ENCODE measurements at regions not wholly inside any gene's neighbourhood (a gene's known extent, or its start where the extent isn't known, plus 50 kb on each side); places are given as distances from the start of the nearest gene placed in this dataset.

GRCh38 chr1:79859212-79859948, 852.9 kb upstream of the ADGRL4 start:
- no peak for DNase-seq (ENCODE audit: low read depth, low spot score)
- no peak overlapping the region for H3K27ac ChIP-seq
- H3K9me3 ChIP-seq (ENCODE audit: low read depth, low read length): no peaks in the 10 kb centered on the region
- no peak overlapping the region for H3K9ac ChIP-seq (ENCODE audit: insufficient read length)
- no peak overlapping the region for H3K4me3 ChIP-seq
- TF ChIP-seq POLR2AphosphoS5 (IDR thresholded peaks at IDR 0.05; ENCODE audit: borderline replicate concordance, low read depth, low read length) (no peak), FOXP2 (optimal IDR thresholded peaks at IDR 0.05; ENCODE audit: control extremely low read depth, extremely low read length, insufficient read depth) (no peak), EZH2 (IDR thresholded peaks at IDR 0.05) (no peak)
- H3K36me3 ChIP-seq (ENCODE audit: insufficient read depth, low read length): no peaks in the 10 kb centered on the region

GRCh38 chr1:79852004-79852403, 845.5 kb upstream of the ADGRL4 start:
- Histone ChIP-seq H3K9me3 (ENCODE audit: low read depth, low read length) (no peaks in the 10 kb centered on the region), H3K9ac (ENCODE audit: insufficient read length) (no peak overlapping the region), H3K36me3 (ENCODE audit: insufficient read depth, low read length) (no peaks in the 10 kb centered on the region), H3K4me3 (no peak overlapping the region), H3K27ac (no peak overlapping the region)
- DNase-seq (ENCODE audit: low read depth, low spot score): no peak
- TF ChIP-seq FOXP2 (optimal IDR thresholded peaks at IDR 0.05; ENCODE audit: control extremely low read depth, extremely low read length, insufficient read depth): no peak
- TF ChIP-seq EZH2 (IDR thresholded peaks at IDR 0.05): no peak
- no peak for TF ChIP-seq POLR2AphosphoS5 (IDR thresholded peaks at IDR 0.05; ENCODE audit: borderline replicate concordance, low read depth, low read length)

GRCh38 chr1:79849388-79849787, 842.9 kb upstream of the ADGRL4 start:
- TF ChIP-seq FOXP2 (optimal IDR thresholded peaks at IDR 0.05; ENCODE audit: control extremely low read depth, extremely low read length, insufficient read depth) (no peak), EZH2 (IDR thresholded peaks at IDR 0.05) (no peak), POLR2AphosphoS5 (IDR thresholded peaks at IDR 0.05; ENCODE audit: borderline replicate concordance, low read depth, low read length) (no peak)
- H3K4me3 ChIP-seq: no peak overlapping the region
- no peak overlapping the region for H3K27ac ChIP-seq
- DNase-seq (ENCODE audit: low read depth, low spot score): no peak
- no peaks in the 10 kb centered on the region for H3K36me3 ChIP-seq (ENCODE audit: insufficient read depth, low read length)
- no peak overlapping the region for H3K9ac ChIP-seq (ENCODE audit: insufficient read length)
- H3K9me3 ChIP-seq (ENCODE audit: low read depth, low read length): no peaks in the 10 kb centered on the region

GRCh38 chr1:79848316-79848715, 841.8 kb upstream of the ADGRL4 start:
- no peak overlapping the region for H3K27ac ChIP-seq

GRCh38 chr1:79847700-79848099, 841.2 kb upstream of the ADGRL4 start:
- no peak overlapping the region for H3K9ac ChIP-seq (ENCODE audit: insufficient read length)
- no peak overlapping the region for H3K4me3 ChIP-seq
- no peak for TF ChIP-seq EZH2 (IDR thresholded peaks at IDR 0.05)
- no peak for TF ChIP-seq FOXP2 (optimal IDR thresholded peaks at IDR 0.05; ENCODE audit: control extremely low read depth, extremely low read length, insufficient read depth)
- no peak for TF ChIP-seq POLR2AphosphoS5 (IDR thresholded peaks at IDR 0.05; ENCODE audit: borderline replicate concordance, low read depth, low read length)
- no peaks in the 10 kb centered on the region for H3K9me3 ChIP-seq (ENCODE audit: low read depth, low read length)
- no peak overlapping the region for H3K27ac ChIP-seq
- H3K36me3 ChIP-seq (ENCODE audit: insufficient read depth, low read length): no peaks in the 10 kb centered on the region
- DNase-seq (ENCODE audit: low read depth, low spot score): no peak

More at GRCh38 chr1:79848316-79848715, 841.8 kb upstream of the ADGRL4 start:
- Histone ChIP-seq H3K9ac (ENCODE audit: insufficient read length) (no peak overlapping the region), H3K36me3 (ENCODE audit: insufficient read depth, low read length) (no peaks in the 10 kb centered on the region), H3K4me3 (no peak overlapping the region), H3K9me3 (ENCODE audit: low read depth, low read length) (no peaks in the 10 kb centered on the region)
- TF ChIP-seq POLR2AphosphoS5 (IDR thresholded peaks at IDR 0.05; ENCODE audit: borderline replicate concordance, low read depth, low read length) (no peak), EZH2 (IDR thresholded peaks at IDR 0.05) (no peak), FOXP2 (optimal IDR thresholded peaks at IDR 0.05; ENCODE audit: control extremely low read depth, extremely low read length, insufficient read depth) (no peak)
- DNase-seq (ENCODE audit: low read depth, low spot score): no peak

- H3K9ac ChIP-seq (ENCODE audit: insufficient read length): no peak overlapping the region
- H3K36me3 ChIP-seq (ENCODE audit: insufficient read depth, low read length): no peaks in the 10 kb centered on the region
- no peak for DNase-seq (ENCODE audit: low read depth, low spot score)
- no peak overlapping the region for H3K4me3 ChIP-seq
- TF ChIP-seq POLR2AphosphoS5 (IDR thresholded peaks at IDR 0.05; ENCODE audit: borderline replicate concordance, low read depth, low read length): no peak
- TF ChIP-seq EZH2 (IDR thresholded peaks at IDR 0.05): no peak
- no peak for TF ChIP-seq FOXP2 (optimal IDR thresholded peaks at IDR 0.05; ENCODE audit: control extremely low read depth, extremely low read length, insufficient read depth)
- H3K9me3 ChIP-seq (ENCODE audit: low read depth, low read length): no peaks in the 10 kb centered on the region
- no peak overlapping the region for H3K27ac ChIP-seq
Measured at GRCh38 chr1:79845936-79846335, 839.4 kb upstream of the ADGRL4 start.

GRCh38 chr1:79842811-79843210, 836.3 kb upstream of the ADGRL4 start:
- Histone ChIP-seq H3K9me3 (ENCODE audit: low read depth, low read length) (no peaks in the 10 kb centered on the region), H3K9ac (ENCODE audit: insufficient read length) (no peak overlapping the region), H3K4me3 (no peak overlapping the region), H3K27ac (no peak overlapping the region), H3K36me3 (ENCODE audit: insufficient read depth, low read length) (no peaks in the 10 kb centered on the region)
- DNase-seq (ENCODE audit: low read depth, low spot score): no peak
- TF ChIP-seq POLR2AphosphoS5 (IDR thresholded peaks at IDR 0.05; ENCODE audit: borderline replicate concordance, low read depth, low read length): no peak
- TF ChIP-seq FOXP2 (optimal IDR thresholded peaks at IDR 0.05; ENCODE audit: control extremely low read depth, extremely low read length, insufficient read depth): no peak
- no peak for TF ChIP-seq EZH2 (IDR thresholded peaks at IDR 0.05)

- TF ChIP-seq EZH2 (IDR thresholded peaks at IDR 0.05): no peak
- no peak for TF ChIP-seq FOXP2 (optimal IDR thresholded peaks at IDR 0.05; ENCODE audit: control extremely low read depth, extremely low read length, insufficient read depth)
- no peak for TF ChIP-seq POLR2AphosphoS5 (IDR thresholded peaks at IDR 0.05; ENCODE audit: borderline replicate concordance, low read depth, low read length)
- H3K4me3 ChIP-seq: no peak overlapping the region
- H3K36me3 ChIP-seq (ENCODE audit: insufficient read depth, low read length): no peaks in the 10 kb centered on the region
- no peak overlapping the region for H3K27ac ChIP-seq
- no peaks in the 10 kb centered on the region for H3K9me3 ChIP-seq (ENCODE audit: low read depth, low read length)
- no peak for DNase-seq (ENCODE audit: low read depth, low spot score)
- no peak overlapping the region for H3K9ac ChIP-seq (ENCODE audit: insufficient read length)
Measured at GRCh38 chr1:79839882-79840281, 833.4 kb upstream of the ADGRL4 start.

All from SK-N-MC (cell line).